ENCODE measurements at regions not wholly inside any gene's neighbourhood (a gene's known extent, or its start where the extent isn't known, plus 50 kb on each side); places are given as distances from the start of the nearest gene placed in this dataset.

DNA sequence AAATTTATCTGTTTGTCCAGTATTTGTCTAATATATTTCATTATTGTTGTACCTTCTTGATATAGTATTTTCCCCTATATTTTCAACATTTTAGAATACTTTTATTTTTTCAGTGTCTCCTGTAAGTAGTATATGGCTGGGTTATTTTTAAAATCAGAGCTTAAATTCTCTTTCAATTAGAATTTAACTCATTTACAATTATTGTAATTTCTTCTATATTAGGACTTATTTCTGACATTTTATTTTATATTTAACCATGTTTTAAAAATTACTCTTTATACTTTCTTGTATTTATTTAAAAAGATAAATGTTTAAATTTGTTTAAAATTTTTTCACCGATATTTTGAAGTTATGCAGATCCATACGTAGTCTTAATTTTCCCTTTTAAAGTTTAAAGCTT is 220.0 kb upstream of the NPVF start:
- no peaks in the 10 kb centered on the region for H3K36me3 Mint-ChIP-seq (ENCODE audit: unreplicated experiment)
- peaks cover 8% of the 10 kb centered on the region for H3K27me3 Mint-ChIP-seq (ENCODE audit: unreplicated experiment)
- no peak for DNase-seq (ENCODE audit: extremely low spot score, unreplicated experiment)
- peaks cover 9% of the 10 kb centered on the region for H3K9me3 Mint-ChIP-seq (ENCODE audit: unreplicated experiment)
- H3K27ac Mint-ChIP-seq (ENCODE audit: unreplicated experiment): no peak overlapping the region
- no peaks in the 10 kb centered on the region for H3K4me1 Mint-ChIP-seq (ENCODE audit: unreplicated experiment)
- no peak overlapping the region for H3K4me3 Mint-ChIP-seq (ENCODE audit: unreplicated experiment)
- TF ChIP-seq, protein P1, sequence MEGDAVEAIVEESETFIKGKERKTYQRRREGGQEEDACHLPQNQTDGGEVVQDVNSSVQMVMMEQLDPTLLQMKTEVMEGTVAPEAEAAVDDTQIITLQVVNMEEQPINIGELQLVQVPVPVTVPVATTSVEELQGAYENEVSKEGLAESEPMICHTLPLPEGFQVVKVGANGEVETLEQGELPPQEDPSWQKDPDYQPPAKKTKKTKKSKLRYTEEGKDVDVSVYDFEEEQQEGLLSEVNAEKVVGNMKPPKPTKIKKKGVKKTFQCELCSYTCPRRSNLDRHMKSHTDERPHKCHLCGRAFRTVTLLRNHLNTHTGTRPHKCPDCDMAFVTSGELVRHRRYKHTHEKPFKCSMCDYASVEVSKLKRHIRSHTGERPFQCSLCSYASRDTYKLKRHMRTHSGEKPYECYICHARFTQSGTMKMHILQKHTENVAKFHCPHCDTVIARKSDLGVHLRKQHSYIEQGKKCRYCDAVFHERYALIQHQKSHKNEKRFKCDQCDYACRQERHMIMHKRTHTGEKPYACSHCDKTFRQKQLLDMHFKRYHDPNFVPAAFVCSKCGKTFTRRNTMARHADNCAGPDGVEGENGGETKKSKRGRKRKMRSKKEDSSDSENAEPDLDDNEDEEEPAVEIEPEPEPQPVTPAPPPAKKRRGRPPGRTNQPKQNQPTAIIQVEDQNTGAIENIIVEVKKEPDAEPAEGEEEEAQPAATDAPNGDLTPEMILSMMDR (IDR thresholded peaks at IDR 0.05): no peak

DNA sequence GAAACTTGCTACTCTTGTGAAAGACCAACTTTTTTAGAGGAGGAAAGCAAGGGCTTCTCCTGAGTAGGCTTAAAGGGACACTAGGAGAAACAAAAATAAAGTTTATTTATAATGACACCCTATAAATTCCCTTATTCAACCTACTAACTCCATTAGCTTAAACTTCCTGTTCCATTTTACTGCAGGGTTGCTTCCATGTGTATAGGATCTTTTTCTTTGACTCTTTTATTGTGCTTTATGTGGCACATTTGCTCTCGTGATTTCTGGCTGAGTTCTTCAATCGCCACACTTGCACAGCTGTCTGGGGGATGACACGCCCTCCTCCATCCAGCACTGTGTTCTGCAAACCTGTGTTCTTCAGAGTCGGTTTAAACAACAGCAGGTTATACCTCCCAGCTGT is 225.7 kb upstream of the NPVF start:
- no peak overlapping the region for H3K27ac Mint-ChIP-seq (ENCODE audit: unreplicated experiment)
- H3K4me1 Mint-ChIP-seq (ENCODE audit: unreplicated experiment): no peaks in the 10 kb centered on the region
- peaks cover 16% of the 10 kb centered on the region for H3K27me3 Mint-ChIP-seq (ENCODE audit: unreplicated experiment)
- DNase-seq (ENCODE audit: extremely low spot score, unreplicated experiment): no peak
- no peak overlapping the region for H3K4me3 Mint-ChIP-seq (ENCODE audit: unreplicated experiment)
- no peaks in the 10 kb centered on the region for H3K36me3 Mint-ChIP-seq (ENCODE audit: unreplicated experiment)
- H3K9me3 Mint-ChIP-seq (ENCODE audit: unreplicated experiment): no peaks in the 10 kb centered on the region
- TF ChIP-seq, protein P1 (IDR thresholded peaks at IDR 0.05): no peak

DNA sequence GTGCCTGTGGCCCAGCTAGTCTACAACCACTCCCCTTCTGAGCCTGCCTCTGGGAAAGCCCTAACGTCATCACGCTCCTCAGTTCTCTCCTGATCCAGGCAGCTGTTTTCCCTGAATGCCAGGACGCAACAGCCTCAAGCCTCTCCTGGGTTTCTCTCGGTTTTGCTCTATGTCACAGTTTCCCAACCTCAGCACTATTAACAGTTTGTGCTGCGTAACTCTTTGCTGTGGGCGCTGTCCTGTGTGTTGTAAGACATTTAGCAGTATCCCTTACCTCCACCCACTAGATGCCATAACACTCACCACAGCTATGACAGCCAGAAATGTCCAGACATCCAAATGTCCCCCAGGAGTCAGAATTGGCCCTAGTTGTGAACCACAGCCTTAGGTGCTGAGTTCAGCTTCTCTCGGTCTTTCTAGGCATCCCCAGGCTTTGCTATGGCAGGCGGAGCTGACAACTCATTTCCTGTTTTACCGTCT is 226.3 kb upstream of the NPVF start:
- TF ChIP-seq, protein P1 (IDR thresholded peaks at IDR 0.05): no peak
- no peak overlapping the region for H3K4me3 Mint-ChIP-seq (ENCODE audit: unreplicated experiment)
- no peaks in the 10 kb centered on the region for H3K36me3 Mint-ChIP-seq (ENCODE audit: unreplicated experiment)
- peaks cover 19% of the 10 kb centered on the region for H3K27me3 Mint-ChIP-seq (ENCODE audit: unreplicated experiment)
- H3K9me3 Mint-ChIP-seq (ENCODE audit: unreplicated experiment): no peaks in the 10 kb centered on the region
- no peaks in the 10 kb centered on the region for H3K4me1 Mint-ChIP-seq (ENCODE audit: unreplicated experiment)
- H3K27ac Mint-ChIP-seq (ENCODE audit: unreplicated experiment): no peak overlapping the region
- no peak for DNase-seq (ENCODE audit: extremely low spot score, unreplicated experiment)

DNA sequence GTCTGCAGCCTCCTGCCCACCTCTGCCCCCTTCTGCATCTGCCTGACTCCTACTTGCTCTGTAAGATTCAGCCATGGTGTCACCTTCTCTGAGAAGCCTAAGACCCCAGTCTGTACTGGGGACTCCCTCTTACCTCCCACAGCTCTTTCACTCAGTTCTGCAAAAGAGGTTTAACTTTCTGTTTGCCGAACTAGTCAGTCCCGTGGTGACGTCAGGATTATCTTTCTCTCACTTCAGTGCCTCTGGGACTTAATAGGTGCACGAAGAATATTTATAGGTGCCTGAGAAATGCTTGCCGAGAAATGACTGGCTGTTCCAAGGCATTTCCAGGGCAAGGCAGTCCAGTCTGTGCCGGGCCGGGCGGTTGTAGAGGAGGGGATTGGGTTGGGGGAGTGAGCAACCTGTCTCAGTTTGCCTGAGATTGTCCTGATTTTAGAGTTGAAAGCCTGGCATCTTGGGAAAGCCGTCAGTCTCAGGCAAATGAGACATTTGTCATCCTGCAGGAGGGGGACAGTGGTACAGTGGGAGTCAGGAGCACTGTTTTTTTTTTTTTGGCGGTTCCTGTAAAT is 227.5 kb upstream of the NPVF start:
- H3K27ac Mint-ChIP-seq (ENCODE audit: unreplicated experiment): no peak overlapping the region
- TF ChIP-seq, protein P1 (IDR thresholded peaks at IDR 0.05): no peak
- no peaks in the 10 kb centered on the region for H3K4me1 Mint-ChIP-seq (ENCODE audit: unreplicated experiment)
- no peaks in the 10 kb centered on the region for H3K9me3 Mint-ChIP-seq (ENCODE audit: unreplicated experiment)
- peaks cover 31% of the 10 kb centered on the region for H3K27me3 Mint-ChIP-seq (ENCODE audit: unreplicated experiment)
- DNase-seq (ENCODE audit: extremely low spot score, unreplicated experiment): no peak
- H3K36me3 Mint-ChIP-seq (ENCODE audit: unreplicated experiment): no peaks in the 10 kb centered on the region
- H3K4me3 Mint-ChIP-seq (ENCODE audit: unreplicated experiment): no peak overlapping the region

DNA sequence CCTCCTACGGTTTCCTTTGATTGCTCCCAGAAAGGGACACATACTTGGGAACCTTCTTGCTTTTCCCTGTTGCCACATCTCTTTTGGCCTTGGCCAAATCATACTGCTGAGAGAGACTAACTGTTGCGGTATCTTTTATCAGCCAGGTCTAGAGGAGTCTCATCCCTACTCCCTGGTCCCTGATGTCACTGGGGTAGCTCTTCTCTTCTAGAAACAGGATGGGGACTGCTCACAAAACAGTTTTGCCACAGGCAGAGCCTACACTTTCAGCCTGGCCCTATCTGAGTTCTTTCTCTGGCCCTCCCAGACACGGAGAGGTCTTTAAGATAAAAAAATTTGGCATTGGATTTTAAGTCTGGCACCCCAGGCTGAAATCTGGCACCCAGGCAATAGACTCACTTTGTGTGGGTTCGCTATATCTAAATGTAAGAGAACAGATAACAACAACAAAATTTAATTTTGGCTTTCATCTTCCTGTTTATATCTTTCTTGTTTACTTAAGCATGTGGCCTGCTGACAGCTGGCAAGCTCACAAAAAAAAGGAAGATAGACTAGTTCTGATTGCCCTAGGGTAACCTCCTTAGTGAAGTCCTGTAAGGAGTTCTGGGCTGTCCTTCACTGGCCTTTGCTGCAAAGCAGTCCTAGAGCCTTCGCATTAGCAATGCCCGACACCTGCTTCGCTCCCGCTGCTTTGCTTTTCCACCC is 228.3 kb upstream of the NPVF start:
- H3K36me3 Mint-ChIP-seq (ENCODE audit: unreplicated experiment): no peaks in the 10 kb centered on the region
- H3K4me3 Mint-ChIP-seq (ENCODE audit: unreplicated experiment): no peak overlapping the region
- H3K27ac Mint-ChIP-seq (ENCODE audit: unreplicated experiment): no peak overlapping the region
- DNase-seq (ENCODE audit: extremely low spot score, unreplicated experiment): no peak
- no peaks in the 10 kb centered on the region for H3K9me3 Mint-ChIP-seq (ENCODE audit: unreplicated experiment)
- peaks cover 32% of the 10 kb centered on the region for H3K27me3 Mint-ChIP-seq (ENCODE audit: unreplicated experiment)
- no peaks in the 10 kb centered on the region for H3K4me1 Mint-ChIP-seq (ENCODE audit: unreplicated experiment)
- TF ChIP-seq, protein P1 (IDR thresholded peaks at IDR 0.05): no peak
